NCI-H526 treated with DMSO at 0.1 percent for 48 hours (cell line): ENCODE measurements at regions not wholly inside any gene's neighbourhood (a gene's known extent, or its start where the extent isn't known, plus 50 kb on each side); places are given as distances from the start of the nearest gene placed in this dataset.
"Not testable (repeated sequence)": the region's sequence is repeated elsewhere in the genome, so short reads cannot be mapped to it uniquely, and the experiment has no call there.

Experiments
- DNase-seq: peaks from one replicate; lab custom pipeline; 2025; lab: John Stamatoyannopoulos, UW

DNA sequence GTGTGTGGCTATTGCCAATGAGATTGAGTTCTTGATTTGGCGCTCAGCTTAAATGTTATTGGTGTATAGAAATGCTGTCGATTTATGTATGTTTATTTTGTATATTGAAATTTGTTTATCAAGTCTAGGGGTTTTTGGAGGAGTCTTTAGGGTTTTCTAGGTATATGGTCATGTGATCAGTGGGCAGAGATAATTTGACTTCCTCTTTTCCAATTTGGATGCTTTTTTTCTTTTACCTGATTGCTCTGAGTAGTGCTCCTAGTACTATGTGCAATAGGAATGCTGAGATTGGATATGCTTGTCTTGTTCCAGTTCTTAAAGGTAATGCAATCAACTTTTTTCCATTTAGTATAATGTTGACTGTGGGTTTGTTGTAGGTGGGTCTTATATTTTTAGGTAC lies 99.8 kb upstream of the PMCH start:
- DNase-seq: no peak

DNA sequence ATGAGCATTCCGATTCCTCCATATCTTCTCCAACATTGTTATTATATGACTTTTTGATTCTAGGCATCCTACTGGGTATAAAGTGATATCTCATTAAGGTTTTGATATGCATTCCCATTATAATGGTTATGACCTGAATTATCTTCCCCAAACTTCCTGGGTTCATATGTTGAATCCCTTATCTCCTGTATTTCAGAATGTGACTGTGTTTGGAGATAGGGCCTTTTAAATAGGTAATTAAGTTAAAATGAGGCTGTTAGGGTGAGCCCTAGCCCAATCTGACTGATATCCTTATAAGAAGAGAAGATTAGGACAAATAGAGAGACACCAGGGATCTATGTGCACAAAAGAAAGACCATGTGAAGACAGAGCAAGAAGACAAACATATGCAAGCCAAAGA lies 96.9 kb upstream of the PMCH start:
- no peak for DNase-seq

DNA sequence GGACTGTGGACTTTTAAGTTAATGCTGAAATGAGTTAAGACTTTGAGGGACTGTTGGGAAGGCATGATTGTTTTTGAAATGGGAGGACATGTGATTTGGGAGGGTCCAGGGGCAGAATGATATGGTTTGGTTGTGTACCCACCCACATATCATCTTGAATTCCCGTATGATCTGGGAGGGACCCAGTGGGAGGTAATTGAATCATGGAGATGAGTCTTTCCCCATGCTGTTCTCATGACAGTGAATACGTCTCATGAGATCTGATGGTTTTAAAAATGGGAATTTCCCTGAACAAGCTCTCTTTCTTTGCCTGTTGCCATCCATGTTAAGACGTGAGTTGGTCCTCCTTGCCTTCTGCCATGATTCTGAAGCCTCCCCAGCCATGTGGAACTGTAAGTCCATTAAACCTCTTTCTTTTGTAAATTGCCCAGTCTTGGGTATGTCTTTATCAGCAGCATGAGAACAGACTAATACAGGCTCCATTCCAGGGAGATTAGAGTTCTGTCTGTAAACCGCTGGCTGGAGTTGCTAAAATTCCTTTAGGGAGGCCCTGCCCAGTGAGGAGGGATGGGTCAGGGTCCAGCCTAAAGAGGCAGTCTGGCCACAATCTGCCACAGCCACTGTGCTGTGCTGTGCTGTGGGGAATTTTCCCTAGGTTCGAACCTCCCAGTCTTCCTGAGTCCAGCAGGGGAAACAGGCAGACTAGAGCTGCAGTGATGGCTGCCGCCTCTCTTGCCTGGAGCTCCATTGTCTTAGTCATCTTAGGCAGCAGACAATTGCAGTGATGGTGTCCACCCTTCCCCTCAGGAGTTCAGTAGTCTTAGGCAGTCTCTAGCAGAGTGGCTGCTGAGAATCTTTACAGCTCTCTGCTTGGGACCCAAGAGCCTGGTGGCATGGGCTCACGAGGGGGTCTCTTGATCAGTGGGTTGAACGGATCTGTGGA lies 94.1 kb upstream of the PMCH start:
- not testable (repeated sequence) for DNase-seq

DNA sequence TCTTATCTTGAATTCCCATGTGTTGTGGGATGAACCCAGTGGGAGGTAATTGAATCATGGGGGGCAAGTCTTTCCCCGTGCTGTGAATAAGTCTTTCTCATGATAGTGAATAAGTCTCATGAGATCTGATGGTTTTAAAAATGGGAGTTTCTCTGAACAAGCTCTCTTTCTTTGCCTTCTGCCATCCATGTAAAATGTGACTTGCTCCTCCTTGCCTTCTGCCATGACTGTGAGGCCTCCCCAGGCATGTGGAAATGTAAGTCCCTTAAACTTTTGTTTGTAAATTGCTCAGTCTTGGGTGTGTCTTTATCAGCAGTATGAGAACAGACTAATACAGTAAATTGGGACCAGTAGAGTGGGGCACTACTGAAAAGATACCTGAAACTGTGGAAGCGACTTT lies 92.1 kb upstream of the PMCH start:
- DNase-seq: not testable (repeated sequence)

DNA sequence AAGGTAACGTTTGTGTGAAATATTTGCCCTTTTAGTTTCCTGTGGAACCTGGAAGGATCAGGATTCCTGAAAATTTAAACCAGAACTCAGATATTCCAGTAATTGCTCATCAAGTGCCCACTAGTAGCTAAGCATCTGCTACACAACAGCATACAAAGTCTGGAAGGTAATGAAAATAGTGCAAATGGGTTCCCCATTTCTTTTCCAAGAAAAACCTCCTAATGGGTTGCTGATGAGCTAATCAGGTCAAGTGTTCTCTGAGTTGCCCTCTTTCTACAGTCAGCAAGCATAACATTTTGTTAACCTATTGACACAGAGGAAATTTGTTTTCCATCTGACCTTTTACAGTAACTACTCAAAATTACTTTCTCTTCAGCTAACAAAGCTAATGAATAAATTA lies 83.6 kb upstream of the PMCH start:
- DNase-seq: no peak

DNA sequence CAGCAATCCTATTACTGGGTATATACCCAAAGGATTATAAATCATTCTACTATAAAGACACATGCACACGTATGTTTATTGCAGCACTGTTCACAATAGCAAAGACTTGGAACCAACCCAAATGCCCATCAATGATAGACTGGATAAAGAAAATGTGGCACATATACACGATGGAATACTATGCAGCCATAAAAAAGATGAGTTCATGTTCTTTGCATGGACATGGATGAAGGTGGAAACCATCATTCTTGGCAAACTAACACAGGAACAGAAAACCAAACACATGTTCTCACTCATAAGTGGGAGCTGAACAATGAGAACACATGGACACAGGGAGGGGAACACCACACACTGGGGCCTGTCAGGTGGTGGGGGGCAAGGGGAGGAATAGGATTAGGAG lies 58.1 kb upstream of the PMCH start:
- DNase-seq: not testable (repeated sequence)

DNA sequence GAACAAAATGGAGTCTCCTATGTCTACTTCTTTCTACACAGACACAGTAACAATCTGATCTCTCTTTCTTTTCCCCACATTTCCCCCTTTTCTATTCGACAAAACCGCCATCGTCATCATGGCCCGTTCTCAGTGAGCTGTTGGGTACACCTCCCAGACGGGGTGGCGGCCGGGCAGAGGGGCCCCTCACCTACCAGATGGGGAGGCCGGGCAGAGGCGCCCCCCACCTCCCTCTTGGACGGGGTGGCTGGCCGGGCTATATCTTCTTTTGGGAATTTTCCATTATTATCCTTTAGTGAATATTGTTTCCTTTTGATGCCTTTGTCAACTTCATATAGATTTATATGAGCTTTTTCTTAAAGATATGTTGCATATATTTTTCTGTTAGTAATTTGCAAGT lies 53.4 kb upstream of the PMCH start:
- not testable (repeated sequence) for DNase-seq

DNA sequence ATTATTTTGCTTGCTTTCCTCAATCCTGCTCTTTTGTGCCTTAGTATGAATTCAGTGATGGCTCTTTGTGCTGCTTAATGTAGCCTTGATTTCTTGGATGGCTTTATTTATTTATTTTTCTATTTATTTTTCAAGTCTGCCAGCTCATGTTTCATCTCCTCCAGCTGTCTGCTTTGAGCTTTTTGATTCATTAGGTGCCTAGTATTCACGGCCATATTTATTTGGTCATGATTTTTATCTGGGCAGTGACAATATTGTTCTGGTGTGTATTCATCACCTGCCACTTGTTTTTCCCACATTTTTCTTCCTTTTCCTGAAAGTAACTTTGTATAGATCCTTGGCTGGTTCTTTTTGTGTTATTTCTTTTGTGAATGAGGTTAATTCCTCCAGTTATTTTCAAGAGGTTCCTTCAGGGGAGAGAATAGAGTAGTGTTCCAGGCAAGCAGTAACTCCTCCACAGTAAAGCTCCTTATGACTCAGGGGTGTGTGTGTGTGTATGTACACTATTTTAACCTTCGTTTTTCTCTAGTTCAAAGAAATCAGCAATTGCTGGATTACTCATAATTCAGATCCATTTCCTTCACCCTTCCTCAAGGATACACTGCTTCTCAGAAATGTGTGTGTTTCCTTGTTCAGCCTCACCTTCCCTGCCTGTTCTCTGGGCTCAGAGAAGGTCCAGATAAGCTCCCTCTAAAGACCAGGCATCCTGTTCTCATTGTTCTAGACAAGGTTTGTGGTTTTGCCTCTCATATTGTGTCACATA lies 51.6 kb upstream of the PMCH start:
- DNase-seq: no peak
